ENCODE measurements at regions not wholly inside any gene's neighbourhood (a gene's known extent, or its start where the extent isn't known, plus 50 kb on each side); places are given as distances from the start of the nearest gene placed in this dataset.

DNA sequence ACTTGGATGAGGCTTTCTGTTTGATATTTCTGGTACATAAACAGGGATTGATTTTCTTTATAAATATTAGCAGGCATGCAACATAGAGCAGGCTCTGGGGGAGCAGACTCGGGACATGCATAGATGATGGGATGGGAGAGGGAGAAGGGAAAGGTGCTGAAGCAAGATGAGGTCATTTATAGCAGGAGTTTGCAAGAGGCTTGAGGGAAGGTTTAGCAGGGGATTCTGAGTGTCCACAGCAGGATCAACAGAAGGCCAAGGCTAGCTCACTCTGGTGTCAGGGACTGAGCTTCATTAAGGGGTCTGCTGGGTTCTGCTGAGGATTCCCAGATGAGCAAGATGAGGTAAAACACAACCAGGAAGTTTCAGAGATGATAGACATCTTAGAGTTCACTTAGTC is 309.1 kb upstream of the CELF4 start:
- Histone ChIP-seq H3K36me3 (no peaks in the 10 kb centered on the region), H3K27me3 (no peaks in the 10 kb centered on the region), H3K27ac (no peak overlapping the region), H3K4me1 (no peaks in the 10 kb centered on the region), H3K4me3 (no peak overlapping the region), H3K9me3 (peaks cover 3 to 20% of the 10 kb centered on the region in 2 donors)
- intact Hi-C loops (cut with DNase I; ENCODE audit: low total_unique reads), result no loop called here
- DNase-seq (ENCODE audit: low spot score in 2 of 2), result no peak
- TF ChIP-seq POLR2A (IDR thresholded peaks at IDR 0.05) (no peak), POLR2AphosphoS5 (IDR thresholded peaks at IDR 0.05) (no peak)
- TF ChIP-seq, protein P1, sequence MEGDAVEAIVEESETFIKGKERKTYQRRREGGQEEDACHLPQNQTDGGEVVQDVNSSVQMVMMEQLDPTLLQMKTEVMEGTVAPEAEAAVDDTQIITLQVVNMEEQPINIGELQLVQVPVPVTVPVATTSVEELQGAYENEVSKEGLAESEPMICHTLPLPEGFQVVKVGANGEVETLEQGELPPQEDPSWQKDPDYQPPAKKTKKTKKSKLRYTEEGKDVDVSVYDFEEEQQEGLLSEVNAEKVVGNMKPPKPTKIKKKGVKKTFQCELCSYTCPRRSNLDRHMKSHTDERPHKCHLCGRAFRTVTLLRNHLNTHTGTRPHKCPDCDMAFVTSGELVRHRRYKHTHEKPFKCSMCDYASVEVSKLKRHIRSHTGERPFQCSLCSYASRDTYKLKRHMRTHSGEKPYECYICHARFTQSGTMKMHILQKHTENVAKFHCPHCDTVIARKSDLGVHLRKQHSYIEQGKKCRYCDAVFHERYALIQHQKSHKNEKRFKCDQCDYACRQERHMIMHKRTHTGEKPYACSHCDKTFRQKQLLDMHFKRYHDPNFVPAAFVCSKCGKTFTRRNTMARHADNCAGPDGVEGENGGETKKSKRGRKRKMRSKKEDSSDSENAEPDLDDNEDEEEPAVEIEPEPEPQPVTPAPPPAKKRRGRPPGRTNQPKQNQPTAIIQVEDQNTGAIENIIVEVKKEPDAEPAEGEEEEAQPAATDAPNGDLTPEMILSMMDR (IDR thresholded peaks at IDR 0.05), result no peak

DNA sequence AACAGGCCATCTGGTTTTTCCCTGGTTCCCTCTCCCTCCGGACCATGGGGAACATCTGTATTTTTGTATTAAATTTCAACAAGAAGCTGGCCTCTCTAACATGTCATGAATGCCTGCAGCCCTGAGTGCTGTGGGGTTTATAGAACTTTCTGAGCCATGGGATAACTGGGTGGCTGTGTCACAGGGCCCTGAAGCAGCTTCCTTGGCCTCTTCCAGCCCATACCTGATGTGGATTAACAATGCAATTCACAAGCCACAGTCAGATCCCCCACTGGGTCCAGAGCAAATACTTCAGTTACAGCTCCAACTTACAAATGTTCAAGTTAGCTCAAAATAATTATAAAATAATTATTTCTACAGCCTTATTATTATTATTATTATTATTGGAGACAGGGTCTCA is 307.8 kb upstream of the CELF4 start:
- intact Hi-C loops (cut with DNase I; ENCODE audit: low total_unique reads), result no loop called here
- peaks cover 0 to 6% of the 10 kb centered on the region in 2 donors for H3K9me3 ChIP-seq
- no peak overlapping the region for H3K27ac ChIP-seq
- H3K4me1 ChIP-seq, result no peaks in the 10 kb centered on the region
- no peak for DNase-seq (ENCODE audit: low spot score in 2 of 2)
- H3K4me3 ChIP-seq, result no peak overlapping the region
- no peaks in the 10 kb centered on the region for H3K27me3 ChIP-seq
- TF ChIP-seq POLR2A (IDR thresholded peaks at IDR 0.05) (no peak), POLR2AphosphoS5 (IDR thresholded peaks at IDR 0.05) (no peak)
- TF ChIP-seq, protein P1 (IDR thresholded peaks at IDR 0.05), result no peak
- H3K36me3 ChIP-seq, result no peaks in the 10 kb centered on the region

DNA sequence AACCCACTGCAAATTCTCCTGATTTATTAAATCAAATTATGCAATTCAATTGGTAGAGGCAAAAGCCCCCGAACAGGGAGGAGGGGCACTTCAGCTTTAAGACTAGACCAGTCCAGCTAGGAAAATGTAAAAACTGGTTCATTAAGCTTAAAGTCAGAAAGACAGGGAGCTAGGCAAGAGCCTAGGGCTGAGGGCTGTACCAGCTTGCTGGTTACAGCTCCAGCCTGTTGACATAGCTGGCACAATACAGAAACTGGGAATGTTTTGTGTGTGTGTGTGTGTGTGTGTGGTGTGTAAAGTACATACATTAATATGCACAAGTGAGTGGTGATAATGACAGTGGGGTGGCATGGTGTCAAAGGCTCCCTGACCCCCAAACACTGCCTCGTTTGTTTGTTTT is 307.0 kb upstream of the CELF4 start:
- intact Hi-C loops (cut with DNase I; ENCODE audit: low total_unique reads), result no loop called here
- DNase-seq (ENCODE audit: low spot score in 2 of 2), result no peak
- TF ChIP-seq POLR2AphosphoS5 (IDR thresholded peaks at IDR 0.05), result no peak
- TF ChIP-seq, protein P1 (IDR thresholded peaks at IDR 0.05), result no peak
- TF ChIP-seq POLR2A (IDR thresholded peaks at IDR 0.05), result no peak
- Histone ChIP-seq H3K36me3 (no peaks in the 10 kb centered on the region), H3K4me3 (no peak overlapping the region), H3K9me3 (no peaks in the 10 kb centered on the region), H3K4me1 (no peaks in the 10 kb centered on the region), H3K27ac (no peak overlapping the region), H3K27me3 (no peaks in the 10 kb centered on the region)

DNA sequence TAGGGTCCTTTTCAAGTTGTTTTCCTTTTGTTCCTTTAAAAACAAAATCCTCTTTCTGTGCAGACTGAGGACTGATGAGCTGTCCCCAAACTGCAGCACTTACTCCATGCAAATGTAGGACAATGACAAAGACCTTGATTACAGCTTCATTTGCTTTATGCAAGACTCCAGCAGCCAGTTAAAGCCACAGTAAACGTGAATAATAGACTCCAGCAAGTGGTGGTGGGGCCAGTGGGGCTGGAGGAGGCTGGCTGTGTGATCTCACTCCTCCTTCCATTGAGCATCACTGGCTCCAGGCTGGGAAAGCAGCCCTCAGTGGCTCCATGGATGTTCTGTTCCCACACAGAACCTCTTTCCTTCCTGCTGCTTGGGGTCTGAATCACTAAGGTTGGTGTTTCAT is 306.0 kb upstream of the CELF4 start:
- intact Hi-C loops (cut with DNase I; ENCODE audit: low total_unique reads), result no loop called here
- Histone ChIP-seq H3K27ac (no peak overlapping the region), H3K36me3 (no peaks in the 10 kb centered on the region), H3K9me3 (no peaks in the 10 kb centered on the region), H3K4me3 (no peak overlapping the region), H3K27me3 (no peaks in the 10 kb centered on the region), H3K4me1 (no peaks in the 10 kb centered on the region)
- DNase-seq (ENCODE audit: low spot score in 2 of 2), result no peak
- TF ChIP-seq, protein P1 (IDR thresholded peaks at IDR 0.05), result no peak
- no peak for TF ChIP-seq POLR2A (IDR thresholded peaks at IDR 0.05)
- no peak for TF ChIP-seq POLR2AphosphoS5 (IDR thresholded peaks at IDR 0.05)

DNA sequence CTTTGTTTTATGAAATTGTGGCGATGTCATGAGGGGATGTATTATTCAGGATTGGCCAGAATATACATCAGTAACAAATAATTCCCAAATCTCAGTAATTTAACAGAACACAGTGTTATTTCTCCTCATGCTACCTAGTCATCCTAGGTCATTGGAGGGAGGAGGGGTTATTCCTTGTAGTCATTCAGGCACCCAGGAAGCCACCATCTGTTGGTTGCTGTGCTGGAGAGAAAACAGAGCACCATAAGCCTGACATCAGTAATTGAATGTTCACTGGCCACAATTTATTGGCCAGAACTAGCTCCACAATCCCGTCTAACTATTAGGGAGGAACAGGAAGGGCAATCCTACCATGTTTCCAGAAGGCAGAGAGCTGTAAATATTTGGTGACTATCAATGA is 303.5 kb upstream of the CELF4 start:
- intact Hi-C loops (cut with DNase I; ENCODE audit: low total_unique reads), result no loop called here
- H3K27ac ChIP-seq, result no peak overlapping the region
- no peaks in the 10 kb centered on the region for H3K9me3 ChIP-seq
- H3K4me3 ChIP-seq, result no peak overlapping the region
- H3K4me1 ChIP-seq, result no peaks in the 10 kb centered on the region
- DNase-seq (ENCODE audit: low spot score in 2 of 2), result no peak
- H3K27me3 ChIP-seq, result no peaks in the 10 kb centered on the region
- no peak for TF ChIP-seq POLR2AphosphoS5 (IDR thresholded peaks at IDR 0.05)
- TF ChIP-seq, protein P1 (IDR thresholded peaks at IDR 0.05), result no peak
- TF ChIP-seq POLR2A (IDR thresholded peaks at IDR 0.05), result no peak
- H3K36me3 ChIP-seq, result no peaks in the 10 kb centered on the region
